ENCODE measurements at regions not wholly inside any gene's neighbourhood (a gene's known extent, or its start where the extent isn't known, plus 50 kb on each side); places are given as distances from the start of the nearest gene placed in this dataset.

GRCh38 chr10:78853864-78854263 lies 214.9 kb upstream of the ZMIZ1 start:
- DNase-seq, result no peak

GRCh38 chr10:78856421-78856820 lies 212.3 kb upstream of the ZMIZ1 start:
- DNase-seq, result no peak

- no peak for DNase-seq
These were observed 211.6 kb upstream of the ZMIZ1 start for GRCh38 chr10:78857193-78857592.

- DNase-seq, result no peak
These were observed 209.5 kb upstream of the ZMIZ1 start for GRCh38 chr10:78859266-78859665.

- no peak for DNase-seq
These were observed 209.0 kb upstream of the ZMIZ1 start for GRCh38 chr10:78859769-78860168.

- DNase-seq, result no peak
These were observed 208.4 kb upstream of the ZMIZ1 start for GRCh38 chr10:78860260-78860914.

- DNase-seq, result no peak
These were observed 207.0 kb upstream of the ZMIZ1 start for GRCh38 chr10:78861529-78862327.

- DNase-seq, result no peak
These were observed 206.5 kb upstream of the ZMIZ1 start for GRCh38 chr10:78862328-78862640.

GRCh38 chr10:78863140-78863905 lies 205.4 kb upstream of the ZMIZ1 start:
- no peak for DNase-seq

- DNase-seq, result no peak
These were observed 204.9 kb upstream of the ZMIZ1 start for GRCh38 chr10:78863906-78864239.

- no peak for DNase-seq
These were observed 203.8 kb upstream of the ZMIZ1 start for GRCh38 chr10:78864761-78865537.

GRCh38 chr10:78865538-78865875 lies 203.3 kb upstream of the ZMIZ1 start:
- DNase-seq, result no peak

GRCh38 chr10:78865931-78866717 lies 202.6 kb upstream of the ZMIZ1 start:
- no peak for DNase-seq

- no peak for DNase-seq
These were observed 201.8 kb upstream of the ZMIZ1 start for GRCh38 chr10:78866731-78867554.

- DNase-seq, result no peak
These were observed 201.2 kb upstream of the ZMIZ1 start for GRCh38 chr10:78867555-78867939.

GRCh38 chr10:78868048-78868447 lies 200.7 kb upstream of the ZMIZ1 start:
- DNase-seq, result no peak

- no peak for DNase-seq
These were observed 200.3 kb upstream of the ZMIZ1 start for GRCh38 chr10:78868456-78868855.

GRCh38 chr10:78868861-78869260 lies 199.9 kb upstream of the ZMIZ1 start:
- DNase-seq, result no peak

- DNase-seq, result no peak
These were observed 199.0 kb upstream of the ZMIZ1 start for GRCh38 chr10:78869508-78870454.

GRCh38 chr10:78870458-78870857 lies 198.3 kb upstream of the ZMIZ1 start:
- DNase-seq, result no peak

GRCh38 chr10:78871796-78872195 lies 197.0 kb upstream of the ZMIZ1 start:
- DNase-seq, result no peak
